ENCODE measurements at regions not wholly inside any gene's neighbourhood (a gene's known extent, or its start where the extent isn't known, plus 50 kb on each side); places are given as distances from the start of the nearest gene placed in this dataset.
"Not testable (repeated sequence)": the region's sequence is repeated elsewhere in the genome, so short reads cannot be mapped to it uniquely, and the experiment has no call there.

GRCh38 chr22:49457946-49458707, 369.5 kb downstream of the BRD1 start:
- no peak for DNase-seq

GRCh38 chr22:49457146-49457545, 370.5 kb downstream of the BRD1 start:
- DNase-seq = no peak

GRCh38 chr22:49455595-49455994, 372.1 kb downstream of the BRD1 start:
- no peak for DNase-seq

DNA sequence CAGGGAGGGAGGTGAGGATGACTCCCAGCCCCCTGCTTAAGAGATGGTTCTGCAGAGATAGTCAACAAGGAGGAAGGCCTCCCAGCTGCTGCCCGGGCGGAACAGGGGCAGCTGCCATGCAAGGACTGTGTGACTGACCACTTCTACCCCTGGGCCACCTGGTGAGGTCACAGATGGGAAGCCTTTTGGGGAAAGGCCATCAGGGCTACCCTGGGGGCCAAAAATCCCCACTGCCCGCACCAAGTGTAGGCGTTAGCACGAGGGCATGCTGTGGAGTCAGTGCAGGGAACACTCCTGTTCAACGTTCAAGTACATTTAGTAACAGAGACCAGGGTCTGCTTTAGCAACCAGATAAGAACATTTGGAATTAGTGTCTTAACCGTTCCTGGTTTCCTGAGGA, 372.9 kb downstream of the BRD1 start:
- no peak for DNase-seq

- no peak for DNase-seq
Measured at GRCh38 chr22:49453771-49454170, 373.9 kb downstream of the BRD1 start.

DNA sequence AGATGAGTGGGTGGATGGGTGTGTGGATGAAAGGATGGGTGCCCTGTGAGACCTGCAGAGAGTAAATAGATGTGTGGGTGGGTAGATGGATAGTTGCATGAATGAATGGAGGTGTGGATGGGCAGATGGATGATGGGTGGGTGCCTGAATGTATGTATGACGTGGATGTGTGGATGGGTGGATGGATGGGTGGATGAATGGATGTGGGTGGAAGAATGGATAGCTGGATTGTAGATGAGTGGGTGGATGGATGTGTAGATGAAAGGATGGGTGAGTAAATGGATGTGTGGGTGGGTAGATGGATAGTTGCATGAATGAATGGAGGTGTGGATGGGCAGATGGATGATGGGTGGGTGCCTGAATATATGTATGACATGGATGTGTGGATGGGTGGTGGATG, 374.7 kb downstream of the BRD1 start:
- DNase-seq = not testable (repeated sequence)

- no peak for DNase-seq
Measured at GRCh38 chr22:49452362-49452946, 375.2 kb downstream of the BRD1 start.

DNA sequence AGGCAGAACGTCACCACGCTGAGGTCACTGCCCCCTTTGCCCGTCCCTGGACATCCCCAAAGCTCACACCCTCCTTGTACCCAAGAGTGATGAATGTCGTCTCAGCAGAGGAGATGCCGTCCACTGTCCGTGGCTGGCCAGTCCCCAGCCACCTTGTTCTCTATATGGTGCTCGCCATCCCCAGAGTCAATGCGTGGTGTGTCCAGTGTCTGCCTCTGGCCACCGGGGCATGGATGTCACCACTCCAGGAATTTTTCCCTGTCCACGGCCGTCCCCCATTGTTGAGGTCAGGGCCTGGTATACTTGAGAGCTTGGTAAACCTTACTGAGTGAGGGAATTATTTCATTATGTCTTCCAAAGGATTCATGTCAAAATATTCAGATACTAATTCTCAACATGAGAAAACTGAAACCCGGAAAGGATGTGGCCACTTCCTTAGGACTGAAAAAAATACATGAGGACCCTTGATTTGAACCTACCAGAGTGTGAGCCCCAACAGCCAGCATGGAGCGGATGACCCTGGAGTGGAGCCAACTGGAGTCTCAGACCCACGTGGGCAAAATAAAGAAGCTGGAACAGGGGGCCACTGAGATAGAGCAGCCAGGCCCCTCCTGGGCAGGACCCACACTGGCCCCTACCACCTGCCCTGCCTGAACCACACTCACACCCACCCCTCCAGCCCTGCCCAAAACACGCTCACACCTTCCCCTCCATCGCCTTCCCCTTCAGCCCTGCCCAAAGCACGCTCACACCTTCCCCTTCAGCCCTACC, 376.4 kb downstream of the BRD1 start:
- DNase-seq = no peak

DNA sequence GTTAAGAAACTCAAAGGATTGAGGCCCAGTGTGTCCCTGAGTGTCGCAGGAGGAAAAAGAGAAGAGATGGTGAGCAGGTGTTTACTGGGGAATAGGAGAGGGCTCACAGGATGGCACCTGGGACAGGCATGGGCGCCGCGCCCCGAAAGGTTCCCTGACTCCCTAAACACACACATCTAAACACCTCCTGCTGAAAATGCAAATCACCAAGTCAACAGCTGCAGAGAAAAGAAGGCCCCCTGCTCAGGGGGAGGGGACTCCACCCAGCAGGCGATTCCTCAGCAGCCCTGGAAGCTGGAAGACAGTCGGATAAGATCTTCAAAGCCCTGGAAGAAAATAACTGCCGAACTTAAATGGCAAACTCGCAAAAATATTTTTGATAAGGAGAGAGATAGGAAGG, 377.2 kb downstream of the BRD1 start:
- no peak for DNase-seq

- DNase-seq = no peak
Measured at GRCh38 chr22:49449811-49450446, 377.7 kb downstream of the BRD1 start.

DNA sequence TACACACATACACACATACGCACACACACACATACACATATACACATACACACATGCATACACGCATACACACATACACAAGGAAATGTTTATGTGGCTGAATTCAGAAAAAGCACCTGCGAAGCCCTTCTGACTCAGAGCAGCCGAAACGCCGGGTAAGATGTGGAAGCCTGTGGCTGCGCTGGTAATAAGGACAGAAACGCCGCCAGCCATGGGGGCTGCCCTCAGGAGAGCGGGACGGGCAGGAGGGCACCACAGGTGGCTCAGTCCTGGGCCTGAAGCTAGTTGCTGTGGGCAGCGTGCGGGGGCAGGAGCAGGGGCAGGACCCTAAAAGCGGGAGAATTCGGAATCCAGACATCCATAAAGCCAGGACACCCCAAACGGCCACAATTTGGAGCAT, 378.3 kb downstream of the BRD1 start:
- DNase-seq = no peak

DNA sequence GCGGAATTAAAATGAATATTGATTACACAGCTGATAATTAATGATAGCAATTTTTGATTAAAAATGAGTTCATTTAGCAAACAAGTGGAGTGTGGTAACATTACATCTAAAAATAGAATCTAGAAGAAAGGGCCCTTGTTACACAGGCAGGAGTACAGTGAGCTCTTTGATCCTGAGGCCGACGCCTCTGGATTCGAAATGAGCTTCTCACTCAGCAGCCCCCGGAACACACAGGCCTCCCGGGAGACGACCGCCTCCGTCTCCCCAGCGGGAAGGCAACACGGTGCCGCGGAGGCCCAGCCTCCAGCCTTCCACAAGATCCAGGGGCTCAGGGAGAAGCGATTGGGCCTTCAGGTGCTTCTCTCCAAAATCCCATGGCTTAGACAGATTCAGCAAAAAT, 379.1 kb downstream of the BRD1 start:
- DNase-seq = no peak

DNA sequence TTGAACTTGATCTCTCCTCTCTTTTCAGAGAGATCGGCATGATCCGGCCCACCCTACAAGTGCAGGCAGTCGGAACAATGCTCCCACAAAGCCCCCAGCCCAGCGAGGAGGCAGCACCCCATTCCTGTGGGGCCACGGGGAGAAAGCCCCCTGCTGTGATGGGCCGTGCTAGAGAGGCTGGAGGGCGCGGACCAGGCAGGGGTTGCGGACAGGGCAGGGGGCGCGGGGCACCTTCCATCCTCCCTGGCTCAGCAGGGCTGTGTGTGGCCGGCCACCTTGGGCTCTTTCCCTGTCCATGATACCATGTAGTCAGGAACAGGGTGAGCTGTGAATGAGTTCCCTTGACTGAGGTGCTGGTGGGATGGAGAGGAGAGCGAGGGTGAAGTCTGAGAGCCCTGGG, 379.8 kb downstream of the BRD1 start:
- no peak for DNase-seq

GRCh38 chr22:49446759-49447710, 380.6 kb downstream of the BRD1 start:
- DNase-seq = no peak

DNA sequence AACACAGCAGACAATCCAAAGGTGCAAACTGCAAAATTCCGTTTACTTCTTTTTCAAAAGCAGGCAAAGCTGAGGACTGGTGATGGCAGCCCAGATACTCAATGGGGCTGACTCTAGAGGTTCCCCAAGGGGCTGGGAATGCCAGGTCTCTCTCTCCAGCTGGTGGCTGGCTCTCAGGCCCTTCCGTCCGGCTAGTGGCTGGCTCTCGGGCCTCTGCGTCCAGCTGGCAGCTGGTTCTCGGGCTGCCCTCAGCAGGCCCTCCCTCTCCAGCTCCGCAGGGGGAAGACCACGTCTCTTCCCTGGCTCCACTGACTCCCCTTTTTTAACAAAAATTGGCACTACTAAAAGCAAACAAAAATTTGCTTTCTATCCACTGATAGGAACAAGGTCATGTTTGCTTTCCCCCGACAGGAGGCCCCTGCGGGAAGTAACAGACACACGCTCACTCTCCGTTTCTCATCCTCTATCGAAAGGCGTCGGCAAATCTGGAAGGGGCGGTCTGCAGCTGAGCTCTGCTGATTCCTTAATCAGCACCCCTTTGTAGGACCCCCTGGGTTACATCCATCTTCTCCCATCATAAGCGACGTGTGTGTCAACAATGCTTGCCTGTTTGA, 381.4 kb downstream of the BRD1 start:
- no peak for DNase-seq

DNA sequence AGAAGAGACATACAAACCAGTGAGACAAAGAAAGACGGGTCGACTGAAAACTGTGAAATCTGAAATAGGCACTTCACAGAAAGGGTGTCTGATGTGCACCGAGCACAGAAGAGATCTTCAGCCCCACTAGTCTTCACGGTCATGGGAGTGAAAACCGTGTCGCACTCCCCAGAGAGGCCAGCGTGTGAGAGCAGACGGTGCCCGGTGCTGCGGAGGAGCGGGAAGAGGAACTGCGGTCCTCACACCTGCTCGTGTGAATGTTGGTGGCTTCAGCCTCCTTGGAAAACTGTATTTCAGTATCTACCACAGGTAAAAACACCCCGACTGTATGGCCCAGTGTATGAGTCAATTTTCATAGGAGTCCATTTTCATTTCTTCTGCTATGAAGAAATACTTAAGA, 382.9 kb downstream of the BRD1 start:
- DNase-seq = no peak

DNA sequence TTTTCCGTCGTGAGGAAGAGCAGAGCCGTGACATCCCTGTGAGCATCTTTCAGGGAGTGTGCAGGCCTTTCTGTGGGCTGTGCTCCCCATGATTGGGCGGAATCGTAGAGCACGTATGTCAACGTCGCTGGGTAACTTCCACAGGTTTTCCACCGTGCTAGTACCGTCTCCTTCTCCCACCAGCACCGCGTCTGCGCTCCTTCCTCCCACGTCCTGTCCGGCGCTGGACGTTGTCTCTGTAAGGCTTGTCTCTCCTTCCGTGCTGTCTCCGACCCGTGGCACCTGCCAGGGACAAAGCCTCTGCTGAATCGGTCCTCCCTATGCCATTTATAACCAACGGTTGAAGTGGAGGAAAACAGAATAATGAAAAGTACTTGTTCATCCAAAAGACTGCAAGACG, 386.7 kb downstream of the BRD1 start:
- DNase-seq = no peak

GRCh38 chr22:49439373-49439772, 388.3 kb downstream of the BRD1 start:
- no peak for DNase-seq

DNA sequence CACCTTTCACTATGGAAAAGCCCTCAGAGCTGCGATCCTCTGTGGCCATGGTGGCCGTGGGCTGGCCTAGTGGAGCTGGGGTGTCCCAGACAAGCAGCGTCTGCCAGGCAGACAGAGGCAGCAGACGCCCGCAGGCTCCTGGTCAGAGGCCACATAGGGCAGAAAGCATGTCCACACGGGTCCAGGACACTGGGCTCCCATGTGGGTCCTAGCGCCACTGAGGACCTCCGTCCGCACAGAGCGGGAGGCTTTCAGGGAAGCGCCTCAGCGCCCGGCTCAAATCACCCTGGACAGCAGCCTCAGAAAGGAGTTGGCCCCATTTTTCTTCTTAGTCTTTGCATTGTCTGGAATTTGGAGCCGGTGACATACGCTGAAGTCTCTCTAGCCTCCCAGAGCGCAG, 389.7 kb downstream of the BRD1 start:
- DNase-seq = no peak

GRCh38 chr22:49437356-49437755, 390.3 kb downstream of the BRD1 start:
- no peak for DNase-seq

DNA sequence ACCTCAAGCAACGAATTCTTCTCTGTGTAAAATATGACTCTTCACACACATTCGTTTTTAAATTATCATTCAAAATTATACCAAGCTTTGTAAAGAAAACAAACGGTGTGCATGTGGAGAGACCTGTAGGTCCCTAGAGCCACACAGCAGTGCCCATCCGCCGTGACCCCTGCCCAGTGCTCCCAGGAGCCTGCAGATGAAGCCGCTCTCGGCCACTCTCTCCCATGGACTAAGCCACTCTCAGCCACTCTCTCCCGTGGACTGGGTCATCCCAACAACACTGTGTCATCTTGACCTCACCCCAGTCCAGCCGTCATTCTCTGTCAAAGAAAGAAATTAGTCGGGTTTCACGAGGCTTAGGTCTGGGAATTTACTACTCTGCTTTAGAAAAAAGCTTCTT, 391.6 kb downstream of the BRD1 start:
- DNase-seq = no peak

Data from skin of body (tissue), 1 donor.